GM12875 (cell line): ENCODE measurements at regions not wholly inside any gene's neighbourhood (a gene's known extent, or its start where the extent isn't known, plus 50 kb on each side); places are given as distances from the start of the nearest gene placed in this dataset.
"Not testable (repeated sequence)": the region's sequence is repeated elsewhere in the genome, so short reads cannot be mapped to it uniquely, and the experiment has no call there.

Experiments
- H3K4me3 ChIP-seq: one replicate; pipeline ENCODE4 v1.5.1; 2011; ENCODE audit warnings: low read depth, low read length, control low read depth
- TF ChIP-seq, protein P1 (sequence below): IDR thresholded peaks from 2 replicates; pipeline ENCODE4 v1.5.1; 2011; ENCODE audit warnings: low read depth, mild to moderate bottlenecking, control low read depth, inconsistent platforms, low read length, moderate library complexity, borderline replicate concordance; ENCODE audit not compliant: insufficient read depth

- H3K4me3 ChIP-seq: no peak overlapping the region
- TF ChIP-seq, protein P1, sequence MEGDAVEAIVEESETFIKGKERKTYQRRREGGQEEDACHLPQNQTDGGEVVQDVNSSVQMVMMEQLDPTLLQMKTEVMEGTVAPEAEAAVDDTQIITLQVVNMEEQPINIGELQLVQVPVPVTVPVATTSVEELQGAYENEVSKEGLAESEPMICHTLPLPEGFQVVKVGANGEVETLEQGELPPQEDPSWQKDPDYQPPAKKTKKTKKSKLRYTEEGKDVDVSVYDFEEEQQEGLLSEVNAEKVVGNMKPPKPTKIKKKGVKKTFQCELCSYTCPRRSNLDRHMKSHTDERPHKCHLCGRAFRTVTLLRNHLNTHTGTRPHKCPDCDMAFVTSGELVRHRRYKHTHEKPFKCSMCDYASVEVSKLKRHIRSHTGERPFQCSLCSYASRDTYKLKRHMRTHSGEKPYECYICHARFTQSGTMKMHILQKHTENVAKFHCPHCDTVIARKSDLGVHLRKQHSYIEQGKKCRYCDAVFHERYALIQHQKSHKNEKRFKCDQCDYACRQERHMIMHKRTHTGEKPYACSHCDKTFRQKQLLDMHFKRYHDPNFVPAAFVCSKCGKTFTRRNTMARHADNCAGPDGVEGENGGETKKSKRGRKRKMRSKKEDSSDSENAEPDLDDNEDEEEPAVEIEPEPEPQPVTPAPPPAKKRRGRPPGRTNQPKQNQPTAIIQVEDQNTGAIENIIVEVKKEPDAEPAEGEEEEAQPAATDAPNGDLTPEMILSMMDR: no peak
Observed at GRCh38 chr11:15346907-15347306, 232.2 kb downstream of the INSC start.

DNA sequence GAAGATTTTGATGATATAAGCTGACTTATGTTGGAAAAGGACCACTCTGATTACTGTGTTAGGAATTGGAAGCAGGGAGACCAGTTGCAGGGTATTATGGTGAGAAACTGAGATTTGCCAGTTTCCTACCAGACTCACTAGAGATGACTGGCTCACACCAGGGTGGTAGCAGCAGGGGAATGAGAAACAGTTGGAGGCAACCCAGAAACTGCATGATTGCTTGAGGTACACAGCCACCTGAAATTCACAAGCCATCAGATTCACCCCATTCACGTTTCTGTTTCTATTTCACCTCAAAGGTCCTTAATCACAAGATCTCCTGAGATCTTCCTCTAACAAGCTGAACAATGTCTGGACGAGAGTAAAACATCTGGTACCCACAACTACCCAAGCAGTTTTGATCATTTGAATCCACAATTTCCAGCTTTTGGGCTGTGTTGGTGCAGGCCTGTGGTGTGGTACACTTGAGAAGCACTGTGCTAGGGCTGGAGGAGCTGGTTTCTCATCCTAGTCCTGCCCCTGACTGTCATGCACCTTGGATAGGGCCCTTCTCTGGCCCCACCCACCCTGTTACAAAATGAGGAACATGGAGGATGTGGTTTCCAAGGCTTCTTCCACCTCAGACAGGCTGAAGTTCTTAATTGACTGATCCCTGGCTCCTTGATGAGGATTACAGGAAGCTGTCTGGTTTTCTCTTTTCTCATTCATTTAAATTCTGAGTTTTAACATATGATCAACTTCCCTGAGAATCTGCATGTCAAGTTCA is 233.4 kb downstream of the INSC start:
- H3K4me3 ChIP-seq: no peak overlapping the region
- TF ChIP-seq, protein P1: no peak

DNA sequence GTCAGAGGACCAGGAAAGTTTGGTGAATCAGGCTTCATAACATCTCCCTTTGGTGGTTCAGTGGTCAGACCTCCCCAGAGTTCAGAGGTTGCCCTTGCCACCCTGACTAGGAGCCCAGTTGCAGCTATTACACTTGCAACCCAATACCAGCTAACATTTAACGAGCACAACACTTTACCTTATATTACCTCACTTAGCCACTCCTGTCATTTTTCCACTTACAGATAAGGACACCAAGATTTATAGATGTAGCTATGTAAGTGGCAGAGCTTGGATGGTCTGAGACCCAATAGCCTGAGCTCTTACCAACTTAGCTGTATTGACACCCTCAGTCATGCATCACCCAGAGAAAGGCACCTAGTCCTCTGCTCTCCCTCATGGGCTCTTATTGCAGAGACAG is 234.7 kb downstream of the INSC start:
- TF ChIP-seq, protein P1: no peak
- no peak overlapping the region for H3K4me3 ChIP-seq

DNA sequence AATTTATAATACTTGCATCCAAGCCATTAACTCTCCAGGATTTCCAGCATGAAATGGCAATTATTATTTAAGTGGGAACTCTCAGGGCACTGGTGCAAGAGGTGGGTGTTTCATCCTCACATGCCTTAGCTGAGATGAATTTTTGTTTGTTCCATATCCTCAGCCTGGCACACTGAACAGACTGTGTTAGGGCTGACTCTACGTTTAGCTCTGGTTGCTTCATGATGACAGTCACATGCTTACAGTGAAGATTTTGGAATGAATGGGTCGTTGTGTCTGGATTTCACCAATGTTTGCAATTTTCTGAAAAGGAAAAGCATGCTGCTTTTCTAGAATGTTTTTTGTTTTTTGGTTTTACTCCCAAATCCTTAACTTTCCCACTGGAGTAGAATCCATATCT is 246.6 kb downstream of the INSC start:
- TF ChIP-seq, protein P1: no peak
- no peak overlapping the region for H3K4me3 ChIP-seq

DNA sequence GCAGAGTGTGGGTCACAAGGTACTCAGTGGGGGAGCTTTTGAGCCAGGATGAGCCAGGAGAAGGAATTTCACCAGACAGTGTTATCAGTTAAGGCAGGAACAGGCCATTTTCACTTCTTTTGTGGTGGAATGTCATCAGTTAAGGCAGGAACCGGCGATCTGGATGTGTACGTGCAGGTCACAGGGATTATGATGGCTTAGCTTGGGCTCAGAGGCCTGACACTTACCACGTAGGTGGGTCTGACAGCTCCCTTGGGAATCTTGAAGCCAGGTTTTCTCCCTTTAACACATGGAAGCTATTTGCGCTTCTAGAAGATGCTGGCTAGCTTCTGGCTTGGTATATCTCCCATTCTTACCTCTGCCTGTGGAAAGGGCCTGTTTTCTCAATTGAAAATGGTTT is 250.6 kb downstream of the INSC start:
- H3K4me3 ChIP-seq: not testable (repeated sequence)

GRCh38 chr11:15367695-15368094 is 253.0 kb downstream of the INSC start:
- no peak overlapping the region for H3K4me3 ChIP-seq
- TF ChIP-seq, protein P1: no peak

- H3K4me3 ChIP-seq: no peak overlapping the region
- TF ChIP-seq, protein P1: no peak
Observed at GRCh38 chr11:15370495-15371147, 255.9 kb downstream of the INSC start.
